SK-N-SH treated with all-trans-retinoic acid at 6 μM for 48 hours (cell line): ENCODE measurements at regions not wholly inside any gene's neighbourhood (a gene's known extent, or its start where the extent isn't known, plus 50 kb on each side); places are given as distances from the start of the nearest gene placed in this dataset.

Source experiments
- ATAC-seq: fragments of 200-7000 bp; cut with Tn5 transposase; 3 replicates; pipeline ENCODE4 v1.9.1; 2020; ENCODE audit warnings: mild to moderate bottlenecking, moderate library complexity
- ARNTL ChIP-seq: fragments of 450-650 bp; formaldehyde crosslinking; IDR thresholded peaks from 2 replicates; pipeline ENCODE4 v1.5.0; 2020; ENCODE audit warnings: low read depth, mild to moderate bottlenecking, moderate library complexity, borderline replicate concordance
- BACH2 ChIP-seq: fragments of 250-450 bp; sonication (Bioruptor Pico); IDR thresholded peaks from 2 replicates; pipeline ENCODE4 v1.9.0; 2021; ENCODE audit warnings: mild to moderate bottlenecking, borderline replicate concordance
- CSDC2 ChIP-seq: fragments of 250-450 bp; sonication (Bioruptor Pico); IDR thresholded peaks from 2 replicates; pipeline ENCODE4 v1.5.0; 2020; ENCODE audit warnings: mild to moderate bottlenecking, moderate library complexity
- ESRRG ChIP-seq: fragments of 250-450 bp; sonication (Bioruptor Pico); IDR thresholded peaks from 2 replicates; pipeline ENCODE4 v1.6.1; 2021; ENCODE audit warnings: mild to moderate bottlenecking
- GLIS3 ChIP-seq: fragments of 250-450 bp; sonication (Bioruptor Pico); IDR thresholded peaks from 2 replicates; pipeline ENCODE4 v1.5.0; 2020; ENCODE audit warnings: mild to moderate bottlenecking, moderate library complexity
- OSR1 ChIP-seq: fragments of 250-450 bp; sonication (Bioruptor Pico); IDR thresholded peaks from 2 replicates; pipeline ENCODE4 v1.8.0; 2022; ENCODE audit warnings: moderate library complexity, mild to moderate bottlenecking, inconsistent platforms
- PPARA ChIP-seq: fragments of 250-450 bp; sonication (Bioruptor Pico); IDR thresholded peaks from 2 replicates; pipeline ENCODE4 v1.5.0; 2020; ENCODE audit warnings: mild to moderate bottlenecking, borderline replicate concordance
- RARB ChIP-seq: fragments of 250-450 bp; sonication (Bioruptor Pico); IDR thresholded peaks from 2 replicates; pipeline ENCODE4 v1.8.0; 2021; ENCODE audit warnings: mild to moderate bottlenecking, moderate library complexity
- TCF4 ChIP-seq: fragments of 250-450 bp; sonication (Bioruptor Pico); IDR thresholded peaks from 2 replicates; pipeline ENCODE4 v1.8.0; 2021; ENCODE audit warnings: mild to moderate bottlenecking, moderate library complexity, borderline replicate concordance
- TOX ChIP-seq: fragments of 250-450 bp; sonication (Bioruptor Pico); IDR thresholded peaks from 2 replicates; pipeline ENCODE4 v1.8.0; 2021; ENCODE audit warnings: mild to moderate bottlenecking, moderate library complexity, borderline replicate concordance
- ZC3H10 ChIP-seq: fragments of 250-450 bp; sonication (Bioruptor Pico); IDR thresholded peaks from 2 replicates; pipeline ENCODE4 v1.5.1; 2021; ENCODE audit warnings: mild to moderate bottlenecking, moderate library complexity
- ZFP3 ChIP-seq: fragments of 250-450 bp; sonication (Bioruptor Pico); IDR thresholded peaks from 2 replicates; pipeline ENCODE4 v1.5.0; 2020; ENCODE audit warnings: mild to moderate bottlenecking, moderate library complexity
- ZFP30 ChIP-seq: fragments of 450-650 bp; formaldehyde crosslinking; IDR thresholded peaks from 2 replicates; pipeline ENCODE4 v1.5.0; 2022; ENCODE audit warnings: mild to moderate bottlenecking, moderate library complexity
- ZNF565 ChIP-seq: fragments of 450-650 bp; formaldehyde crosslinking; conservative IDR thresholded peaks from 2 replicates; pipeline ENCODE4 v1.5.0; 2020; ENCODE audit warnings: low read depth, mild to moderate bottlenecking, moderate library complexity
- ZNF70 ChIP-seq: fragments of 450-650 bp; formaldehyde crosslinking; IDR thresholded peaks from 2 replicates; pipeline ENCODE4 v1.5.0; 2020; ENCODE audit warnings: mild to moderate bottlenecking, moderate library complexity
- TF ChIP-seq, protein P1 (sequence below): fragments of 250-450 bp; sonication (Bioruptor Pico); IDR thresholded peaks from 2 replicates; pipeline ENCODE4 v1.5.1; 2020; ENCODE audit warnings: low read depth, mild to moderate bottlenecking, moderate library complexity
- TF ChIP-seq, protein P2 (sequence below): fragments of 250-450 bp; sonication (Bioruptor Pico); IDR thresholded peaks from 2 replicates; pipeline ENCODE4 v1.5.0; 2020; ENCODE audit warnings: mild to moderate bottlenecking, moderate library complexity
- TF ChIP-seq, protein P3 (sequence below): fragments of 250-450 bp; sonication (Bioruptor Pico); IDR thresholded peaks from 2 replicates; pipeline ENCODE4 v1.8.0; 2021; ENCODE audit warnings: low read depth, mild to moderate bottlenecking, moderate library complexity, borderline replicate concordance
- TF ChIP-seq, protein P4 (sequence below): fragments of 250-450 bp; sonication (Bioruptor Pico); IDR thresholded peaks from 2 replicates; pipeline ENCODE4 v1.8.0; 2020; ENCODE audit warnings: mild to moderate bottlenecking, moderate library complexity, borderline replicate concordance
- TF ChIP-seq, protein P5 (sequence below): fragments of 250-450 bp; sonication (Bioruptor Pico); IDR thresholded peaks from 2 replicates; pipeline ENCODE4 v1.5.1; 2021; ENCODE audit warnings: mild to moderate bottlenecking, moderate library complexity

DNA sequence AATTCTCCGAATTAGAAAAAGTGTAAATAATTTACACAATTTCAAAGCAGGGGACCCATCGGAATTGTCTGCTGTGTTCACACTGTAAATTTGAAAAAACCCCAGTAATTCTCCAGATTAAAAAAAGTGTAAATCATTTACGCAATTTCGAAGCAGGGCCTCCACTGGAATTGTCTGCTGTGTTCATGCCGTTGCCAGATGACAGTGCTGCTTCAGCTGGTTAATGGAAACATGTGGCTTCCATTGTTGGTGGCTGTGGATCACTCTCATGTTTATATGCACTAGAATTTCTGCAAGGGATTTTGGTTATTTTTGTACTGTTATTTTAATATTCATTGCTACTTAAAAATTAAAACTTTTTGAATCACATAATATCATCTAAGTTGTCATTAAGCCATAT is 88.8 kb upstream of the ELMO1 start (continued):
- TF ChIP-seq, protein P1, sequence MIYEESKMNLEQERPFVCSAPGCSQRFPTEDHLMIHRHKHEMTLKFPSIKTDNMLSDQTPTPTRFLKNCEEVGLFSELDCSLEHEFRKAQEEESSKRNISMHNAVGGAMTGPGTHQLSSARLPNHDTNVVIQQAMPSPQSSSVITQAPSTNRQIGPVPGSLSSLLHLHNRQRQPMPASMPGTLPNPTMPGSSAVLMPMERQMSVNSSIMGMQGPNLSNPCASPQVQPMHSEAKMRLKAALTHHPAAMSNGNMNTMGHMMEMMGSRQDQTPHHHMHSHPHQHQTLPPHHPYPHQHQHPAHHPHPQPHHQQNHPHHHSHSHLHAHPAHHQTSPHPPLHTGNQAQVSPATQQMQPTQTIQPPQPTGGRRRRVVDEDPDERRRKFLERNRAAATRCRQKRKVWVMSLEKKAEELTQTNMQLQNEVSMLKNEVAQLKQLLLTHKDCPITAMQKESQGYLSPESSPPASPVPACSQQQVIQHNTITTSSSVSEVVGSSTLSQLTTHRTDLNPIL: no peak

DNA sequence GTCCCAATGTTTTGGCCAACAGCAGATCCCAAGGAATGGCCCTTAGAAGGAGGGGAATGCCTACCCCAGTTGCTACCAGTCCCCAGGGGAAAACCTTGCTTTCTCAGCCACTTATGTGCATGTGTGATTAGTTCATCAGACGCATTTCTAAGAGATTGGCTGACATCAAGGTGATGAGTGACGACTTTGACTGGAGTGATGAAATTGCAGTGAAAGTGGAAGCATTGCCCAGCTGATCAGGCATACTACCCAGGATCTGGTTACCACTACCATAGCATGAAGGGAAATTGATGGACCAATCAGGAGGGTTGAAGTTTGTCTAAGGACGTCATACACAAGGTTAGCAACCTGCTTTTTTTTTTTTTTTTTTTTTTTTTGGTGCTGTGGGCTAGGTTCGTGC is 90.3 kb upstream of the ELMO1 start:
- no peak for ATAC-seq
- TF ChIP-seq, protein P2, sequence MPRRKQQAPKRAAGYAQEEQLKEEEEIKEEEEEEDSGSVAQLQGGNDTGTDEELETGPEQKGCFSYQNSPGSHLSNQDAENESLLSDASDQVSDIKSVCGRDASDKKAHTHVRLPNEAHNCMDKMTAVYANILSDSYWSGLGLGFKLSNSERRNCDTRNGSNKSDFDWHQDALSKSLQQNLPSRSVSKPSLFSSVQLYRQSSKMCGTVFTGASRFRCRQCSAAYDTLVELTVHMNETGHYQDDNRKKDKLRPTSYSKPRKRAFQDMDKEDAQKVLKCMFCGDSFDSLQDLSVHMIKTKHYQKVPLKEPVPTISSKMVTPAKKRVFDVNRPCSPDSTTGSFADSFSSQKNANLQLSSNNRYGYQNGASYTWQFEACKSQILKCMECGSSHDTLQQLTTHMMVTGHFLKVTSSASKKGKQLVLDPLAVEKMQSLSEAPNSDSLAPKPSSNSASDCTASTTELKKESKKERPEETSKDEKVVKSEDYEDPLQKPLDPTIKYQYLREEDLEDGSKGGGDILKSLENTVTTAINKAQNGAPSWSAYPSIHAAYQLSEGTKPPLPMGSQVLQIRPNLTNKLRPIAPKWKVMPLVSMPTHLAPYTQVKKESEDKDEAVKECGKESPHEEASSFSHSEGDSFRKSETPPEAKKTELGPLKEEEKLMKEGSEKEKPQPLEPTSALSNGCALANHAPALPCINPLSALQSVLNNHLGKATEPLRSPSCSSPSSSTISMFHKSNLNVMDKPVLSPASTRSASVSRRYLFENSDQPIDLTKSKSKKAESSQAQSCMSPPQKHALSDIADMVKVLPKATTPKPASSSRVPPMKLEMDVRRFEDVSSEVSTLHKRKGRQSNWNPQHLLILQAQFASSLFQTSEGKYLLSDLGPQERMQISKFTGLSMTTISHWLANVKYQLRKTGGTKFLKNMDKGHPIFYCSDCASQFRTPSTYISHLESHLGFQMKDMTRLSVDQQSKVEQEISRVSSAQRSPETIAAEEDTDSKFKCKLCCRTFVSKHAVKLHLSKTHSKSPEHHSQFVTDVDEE (CRISPR knock-in tag): no peak
- TF ChIP-seq, protein P3, sequence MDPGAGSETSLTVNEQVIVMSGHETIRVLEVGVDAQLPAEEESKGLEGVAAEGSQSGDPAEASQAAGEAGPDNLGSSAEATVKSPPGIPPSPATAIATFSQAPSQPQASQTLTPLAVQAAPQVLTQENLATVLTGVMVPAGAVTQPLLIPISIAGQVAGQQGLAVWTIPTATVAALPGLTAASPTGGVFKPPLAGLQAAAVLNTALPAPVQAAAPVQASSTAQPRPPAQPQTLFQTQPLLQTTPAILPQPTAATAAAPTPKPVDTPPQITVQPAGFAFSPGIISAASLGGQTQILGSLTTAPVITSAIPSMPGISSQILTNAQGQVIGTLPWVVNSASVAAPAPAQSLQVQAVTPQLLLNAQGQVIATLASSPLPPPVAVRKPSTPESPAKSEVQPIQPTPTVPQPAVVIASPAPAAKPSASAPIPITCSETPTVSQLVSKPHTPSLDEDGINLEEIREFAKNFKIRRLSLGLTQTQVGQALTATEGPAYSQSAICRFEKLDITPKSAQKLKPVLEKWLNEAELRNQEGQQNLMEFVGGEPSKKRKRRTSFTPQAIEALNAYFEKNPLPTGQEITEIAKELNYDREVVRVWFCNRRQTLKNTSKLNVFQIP (CRISPR knock-in tag): no peak
- no peak for TF ChIP-seq RARB
- TF ChIP-seq, protein P4, sequence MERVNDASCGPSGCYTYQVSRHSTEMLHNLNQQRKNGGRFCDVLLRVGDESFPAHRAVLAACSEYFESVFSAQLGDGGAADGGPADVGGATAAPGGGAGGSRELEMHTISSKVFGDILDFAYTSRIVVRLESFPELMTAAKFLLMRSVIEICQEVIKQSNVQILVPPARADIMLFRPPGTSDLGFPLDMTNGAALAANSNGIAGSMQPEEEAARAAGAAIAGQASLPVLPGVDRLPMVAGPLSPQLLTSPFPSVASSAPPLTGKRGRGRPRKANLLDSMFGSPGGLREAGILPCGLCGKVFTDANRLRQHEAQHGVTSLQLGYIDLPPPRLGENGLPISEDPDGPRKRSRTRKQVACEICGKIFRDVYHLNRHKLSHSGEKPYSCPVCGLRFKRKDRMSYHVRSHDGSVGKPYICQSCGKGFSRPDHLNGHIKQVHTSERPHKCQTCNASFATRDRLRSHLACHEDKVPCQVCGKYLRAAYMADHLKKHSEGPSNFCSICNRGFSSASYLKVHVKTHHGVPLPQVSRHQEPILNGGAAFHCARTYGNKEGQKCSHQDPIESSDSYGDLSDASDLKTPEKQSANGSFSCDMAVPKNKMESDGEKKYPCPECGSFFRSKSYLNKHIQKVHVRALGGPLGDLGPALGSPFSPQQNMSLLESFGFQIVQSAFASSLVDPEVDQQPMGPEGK: no peak
- TF ChIP-seq, all 23 proteins: peak for 0

DNA sequence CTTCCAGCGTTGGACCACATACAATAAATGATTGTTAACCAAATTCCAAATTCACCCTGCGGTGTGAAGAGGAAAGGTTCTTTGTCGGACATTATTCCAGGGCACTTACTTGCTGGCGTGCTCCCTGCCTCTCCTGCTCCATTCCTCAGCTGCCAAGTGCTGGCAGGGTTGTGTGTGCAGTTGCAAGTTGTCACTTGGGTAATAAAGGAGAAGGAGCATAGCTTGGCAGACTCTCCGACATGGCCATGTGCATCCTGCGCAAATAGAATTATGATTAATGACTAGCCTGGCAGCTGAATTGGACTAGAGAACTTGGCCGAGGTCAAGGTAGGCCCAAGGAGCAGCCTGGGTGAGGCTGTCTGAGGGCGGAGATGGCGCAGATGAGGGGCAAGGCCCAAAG is 92.3 kb upstream of the ELMO1 start:
- no peak for TF ChIP-seq RARB
- no peak for TF ChIP-seq ESRRG (CRISPR knock-in tag)
- TF ChIP-seq ZNF565: no peak
- no peak for TF ChIP-seq ZC3H10 (CRISPR knock-in tag)
- no peak for TF ChIP-seq BACH2 (CRISPR knock-in tag)
- TF ChIP-seq ZFP3 (CRISPR knock-in tag): no peak
- TF ChIP-seq, protein P4: no peak
- TF ChIP-seq, protein P5, sequence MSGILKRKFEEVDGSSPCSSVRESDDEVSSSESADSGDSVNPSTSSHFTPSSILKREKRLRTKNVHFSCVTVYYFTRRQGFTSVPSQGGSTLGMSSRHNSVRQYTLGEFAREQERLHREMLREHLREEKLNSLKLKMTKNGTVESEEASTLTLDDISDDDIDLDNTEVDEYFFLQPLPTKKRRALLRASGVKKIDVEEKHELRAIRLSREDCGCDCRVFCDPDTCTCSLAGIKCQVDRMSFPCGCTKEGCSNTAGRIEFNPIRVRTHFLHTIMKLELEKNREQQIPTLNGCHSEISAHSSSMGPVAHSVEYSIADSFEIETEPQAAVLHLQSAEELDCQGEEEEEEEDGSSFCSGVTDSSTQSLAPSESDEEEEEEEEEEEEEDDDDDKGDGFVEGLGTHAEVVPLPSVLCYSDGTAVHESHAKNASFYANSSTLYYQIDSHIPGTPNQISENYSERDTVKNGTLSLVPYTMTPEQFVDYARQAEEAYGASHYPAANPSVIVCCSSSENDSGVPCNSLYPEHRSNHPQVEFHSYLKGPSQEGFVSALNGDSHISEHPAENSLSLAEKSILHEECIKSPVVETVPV (CRISPR knock-in tag): no peak
- TF ChIP-seq TOX (CRISPR knock-in tag): no peak
- no peak for ATAC-seq

DNA sequence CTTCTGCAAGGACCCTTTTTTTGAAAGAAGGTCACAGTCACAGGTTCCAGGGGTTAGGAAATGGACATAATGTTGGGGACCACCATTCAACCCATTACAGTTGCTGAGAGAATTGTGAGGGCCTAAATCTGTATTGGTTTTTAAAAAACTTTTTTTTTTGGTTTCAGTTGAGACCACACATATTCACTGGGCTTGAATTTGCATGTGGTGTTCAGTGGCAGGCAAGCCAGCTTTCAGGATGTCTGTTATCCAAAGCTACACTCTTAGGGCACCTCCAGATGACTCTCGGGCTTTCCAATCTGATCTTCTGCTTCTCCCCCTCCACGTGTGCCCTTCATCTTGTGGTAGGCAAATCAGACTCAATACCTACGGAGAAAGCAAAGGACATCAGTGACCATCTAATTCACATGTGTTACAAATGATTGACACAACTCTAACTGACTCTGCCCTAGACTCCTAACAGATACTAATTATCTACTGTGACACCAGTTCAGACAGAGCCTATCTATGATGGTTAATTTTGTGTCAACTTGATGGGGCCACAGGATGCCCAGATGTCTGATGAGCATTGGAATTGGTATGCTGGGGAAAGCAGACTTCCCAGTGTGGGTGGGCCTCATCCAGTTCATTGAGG is 93.3 kb upstream of the ELMO1 start:
- no peak for ATAC-seq
- TF ChIP-seq GLIS3 (no peak), PPARA (CRISPR knock-in tag) (no peak), TCF4 (CRISPR knock-in tag) (no peak), OSR1 (CRISPR knock-in tag) (no peak), ZC3H10 (CRISPR knock-in tag) (no peak), RARB (no peak), BACH2 (CRISPR knock-in tag) (no peak), ZFP30 (CRISPR knock-in tag) (no peak), ZNF70 (CRISPR knock-in tag) (no peak), ARNTL (CRISPR knock-in tag) (no peak), CSDC2 (no peak), TOX (CRISPR knock-in tag) (no peak)
- TF ChIP-seq, protein P4: no peak
- TF ChIP-seq, protein P2 (CRISPR knock-in tag): no peak
